ENCODE measurements at regions not wholly inside any gene's neighbourhood (a gene's known extent, or its start where the extent isn't known, plus 50 kb on each side); places are given as distances from the start of the nearest gene placed in this dataset.

- POLR2A ChIA-PET, result no interaction called here
These were observed 71.9 kb downstream of the OAT start for GRCh38 chr10:124346831-124347230.

DNA sequence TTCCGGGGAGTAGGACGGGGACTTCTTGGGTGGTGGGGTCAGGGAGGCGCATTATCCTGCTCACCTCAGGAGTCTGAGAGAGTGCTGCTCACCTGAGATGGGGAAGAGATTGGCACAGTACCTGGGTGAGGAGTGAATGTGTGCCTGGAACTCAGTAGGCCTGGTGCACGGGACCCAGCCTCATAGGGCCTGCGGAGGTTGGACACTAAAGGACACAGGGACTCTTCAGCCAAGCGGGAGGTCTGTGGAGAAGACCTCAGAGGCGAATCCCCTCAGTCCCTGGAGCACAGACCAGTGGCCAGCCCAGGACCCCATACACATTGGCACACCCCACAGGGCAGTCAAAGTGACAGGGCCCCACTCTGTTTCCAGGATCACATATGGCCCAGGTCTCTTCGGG, 73.2 kb downstream of the OAT start:
- DNase-seq (ENCODE audit: extremely low spot score), result no peak
- TF ChIP-seq, protein P1, sequence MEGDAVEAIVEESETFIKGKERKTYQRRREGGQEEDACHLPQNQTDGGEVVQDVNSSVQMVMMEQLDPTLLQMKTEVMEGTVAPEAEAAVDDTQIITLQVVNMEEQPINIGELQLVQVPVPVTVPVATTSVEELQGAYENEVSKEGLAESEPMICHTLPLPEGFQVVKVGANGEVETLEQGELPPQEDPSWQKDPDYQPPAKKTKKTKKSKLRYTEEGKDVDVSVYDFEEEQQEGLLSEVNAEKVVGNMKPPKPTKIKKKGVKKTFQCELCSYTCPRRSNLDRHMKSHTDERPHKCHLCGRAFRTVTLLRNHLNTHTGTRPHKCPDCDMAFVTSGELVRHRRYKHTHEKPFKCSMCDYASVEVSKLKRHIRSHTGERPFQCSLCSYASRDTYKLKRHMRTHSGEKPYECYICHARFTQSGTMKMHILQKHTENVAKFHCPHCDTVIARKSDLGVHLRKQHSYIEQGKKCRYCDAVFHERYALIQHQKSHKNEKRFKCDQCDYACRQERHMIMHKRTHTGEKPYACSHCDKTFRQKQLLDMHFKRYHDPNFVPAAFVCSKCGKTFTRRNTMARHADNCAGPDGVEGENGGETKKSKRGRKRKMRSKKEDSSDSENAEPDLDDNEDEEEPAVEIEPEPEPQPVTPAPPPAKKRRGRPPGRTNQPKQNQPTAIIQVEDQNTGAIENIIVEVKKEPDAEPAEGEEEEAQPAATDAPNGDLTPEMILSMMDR (IDR thresholded peaks at IDR 0.05; ENCODE audit: control extremely low read depth, extremely low read depth, low read depth, missing control alignments), result no peak
- ChIA-PET POLR2A (no interaction called here), CTCF (no interaction called here)

More at GRCh38 chr10:124346831-124347230, 71.9 kb downstream of the OAT start:
- CTCF ChIA-PET, result no interaction called here
- DNase-seq (ENCODE audit: extremely low spot score), result no peak
- TF ChIP-seq, protein P1 (IDR thresholded peaks at IDR 0.05; ENCODE audit: control extremely low read depth, extremely low read depth, low read depth, missing control alignments), result no peak

- no peak for DNase-seq (ENCODE audit: extremely low spot score)
- TF ChIP-seq, protein P1 (IDR thresholded peaks at IDR 0.05; ENCODE audit: control extremely low read depth, extremely low read depth, low read depth, missing control alignments), result no peak
- ChIA-PET CTCF (interaction anchor here (0.6 kb wide), 1 partner anchor 350 kb away, joined by 3 read pairs; no protein-coding TSS in a partner anchor), POLR2A (no interaction called here)
These were observed 73.8 kb downstream of the OAT start for GRCh38 chr10:124344931-124345330.

DNA sequence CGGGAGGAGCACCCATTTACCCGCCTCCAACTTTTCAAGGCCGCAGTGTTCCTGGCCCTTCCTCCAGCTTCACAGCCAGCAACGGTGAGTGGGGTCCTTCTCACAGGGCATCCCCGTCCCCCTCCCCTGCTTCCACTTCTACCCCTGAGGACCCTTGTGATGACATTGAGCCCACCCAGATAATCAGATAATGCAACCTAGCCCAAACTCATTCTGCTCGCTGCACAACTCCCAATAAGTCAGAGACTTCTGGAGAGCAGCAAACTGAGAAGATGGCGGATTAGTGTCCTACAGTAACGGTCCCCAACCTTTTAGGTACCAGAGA, 74.5 kb downstream of the OAT start:
- CTCF ChIA-PET, result interaction anchor here (1.3 kb wide), 1 partner anchor 15 kb away, joined by 3 read pairs; no protein-coding TSS in a partner anchor
- POLR2A ChIA-PET, result no interaction called here
- no peak for DNase-seq (ENCODE audit: extremely low spot score)
- TF ChIP-seq, protein P1 (IDR thresholded peaks at IDR 0.05; ENCODE audit: control extremely low read depth, extremely low read depth, low read depth, missing control alignments), result no peak

DNA sequence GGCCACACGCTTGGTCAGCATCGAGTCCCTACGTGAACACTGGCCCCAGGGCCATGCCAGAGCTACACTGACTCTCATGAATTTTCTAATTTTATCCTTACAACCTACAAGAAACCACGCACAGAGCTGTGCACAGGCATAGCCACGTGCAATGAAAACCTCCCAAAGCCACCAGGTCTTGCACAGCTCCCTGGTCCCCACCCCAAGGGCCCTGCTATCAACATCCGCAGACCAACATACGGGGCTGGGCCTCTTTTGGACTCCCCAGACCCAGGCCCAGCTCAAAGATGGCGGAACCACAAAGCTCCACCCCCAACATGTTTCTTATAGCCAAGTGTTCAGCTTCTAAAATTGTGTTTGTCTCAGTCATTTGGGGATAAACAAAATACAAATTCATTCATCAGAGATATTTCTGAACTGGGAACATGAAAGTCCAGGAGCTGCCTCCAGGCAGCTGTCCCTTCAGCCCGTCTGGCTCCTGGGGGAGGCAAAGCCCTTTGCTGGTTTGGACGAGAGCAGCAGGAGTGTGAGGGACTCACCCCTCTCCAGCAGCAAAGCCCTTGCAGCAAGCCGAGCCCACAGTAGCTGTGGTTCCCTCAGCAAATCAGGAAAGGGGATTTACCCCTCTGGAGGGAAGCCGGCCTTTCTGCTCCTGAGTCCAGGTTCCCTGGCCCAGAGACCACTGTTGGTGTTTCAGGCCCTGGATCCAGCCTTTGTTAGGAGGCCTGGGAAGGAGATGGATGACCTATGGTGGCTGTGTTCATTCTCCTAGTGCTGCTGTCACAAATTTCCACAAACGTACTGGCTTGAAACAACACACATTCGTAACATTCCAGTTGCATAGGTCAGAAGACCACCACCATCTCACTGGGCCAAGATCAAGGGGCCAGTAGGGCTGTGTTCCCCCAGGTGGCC, 75.1 kb downstream of the OAT start:
- ChIA-PET POLR2A (no interaction called here), CTCF (interaction anchor here (1.3 kb wide), 1 partner anchor 14 kb away, joined by 3 read pairs; no protein-coding TSS in a partner anchor)
- TF ChIP-seq, protein P1 (IDR thresholded peaks at IDR 0.05; ENCODE audit: control extremely low read depth, extremely low read depth, low read depth, missing control alignments), result no peak
- no peak for DNase-seq (ENCODE audit: extremely low spot score)

DNA sequence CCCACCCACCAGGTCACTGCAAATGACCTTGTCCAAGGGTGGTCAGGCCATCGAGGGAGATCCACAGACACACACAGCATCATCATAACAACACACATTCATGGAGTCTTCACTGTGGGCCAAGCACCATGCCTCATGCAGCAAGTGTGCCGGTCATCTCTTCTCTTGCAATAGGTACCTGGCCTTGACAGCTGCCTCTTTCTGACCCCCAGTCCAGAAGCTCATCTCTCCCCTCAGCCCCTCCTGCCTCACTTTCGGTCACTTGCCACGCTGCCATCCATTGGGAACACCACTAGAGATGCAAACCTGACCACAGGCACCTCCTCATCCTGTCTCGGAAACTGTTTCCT, 75.9 kb downstream of the OAT start:
- no peak for DNase-seq (ENCODE audit: extremely low spot score)
- ChIA-PET CTCF (no interaction called here), POLR2A (no interaction called here)
- TF ChIP-seq, protein P1 (IDR thresholded peaks at IDR 0.05; ENCODE audit: control extremely low read depth, extremely low read depth, low read depth, missing control alignments), result no peak

All from GM10248 (cell line).